ENCODE measurements at regions not wholly inside any gene's neighbourhood (a gene's known extent, or its start where the extent isn't known, plus 50 kb on each side); places are given as distances from the start of the nearest gene placed in this dataset.

- H3K9ac ChIP-seq = no peak overlapping the region
- H4K20me1 ChIP-seq (ENCODE audit: insufficient read depth) = no peaks in the 10 kb centered on the region
- no peaks in the 10 kb centered on the region for H3K4me1 ChIP-seq (ENCODE audit: control insufficient read depth in 1 of 2, insufficient read depth in 2 of 2, low read depth in 1 of 2, low read length in 1 of 2)
- DNase-seq = no peak
- peaks cover 4% of the 10 kb centered on the region for H3F3A ChIP-seq (replicated peaks; ENCODE audit: insufficient read depth)
- no peaks in the 10 kb centered on the region; the same call in 1 of the 2 replicates for H3K79me2 ChIP-seq (ENCODE audit: insufficient read depth)
- H3K36me3 ChIP-seq (replicated peaks in 1 of 2; ENCODE audit: control insufficient read depth in 1 of 2, insufficient read depth in 2 of 2, low read length in 1 of 2) = no peaks in the 10 kb centered on the region
- no peaks in the 10 kb centered on the region for H3K9me2 ChIP-seq
- H3K27ac ChIP-seq (ENCODE audit: low read depth in 2 of 2, low read length in 1 of 2) = no peak overlapping the region
- H3K27me3 ChIP-seq (ENCODE audit: insufficient read depth) = no peaks in the 10 kb centered on the region
- no peak overlapping the region for H2AFZ ChIP-seq (ENCODE audit: low read depth)
- H3K9me3 ChIP-seq = no peaks in the 10 kb centered on the region
- no peak overlapping the region for H3K4me3 ChIP-seq (ENCODE audit: low read depth in 2 of 2, low read length in 1 of 2)
- ChIA-PET CTCF (no interaction called here), POLR2A (no interaction called here)
- 88% methylated on average over 5 of the region's 5 CpGs for WGBS (ENCODE audit: low lambda C conversion rate)
- TF ChIP-seq EZH2phosphoT487 (IDR thresholded peaks at IDR 0.05; ENCODE audit: borderline replicate concordance, low read depth) = no peak
- TF ChIP-seq FOXJ3 (CRISPR knock-in tag; IDR thresholded peaks at IDR 0.05) = no peak
- no peak for TF ChIP-seq NFIC (IDR thresholded peaks at IDR 0.05; ENCODE audit: borderline replicate concordance)
- TF ChIP-seq FOSL2 (IDR thresholded peaks at IDR 0.05; ENCODE audit: borderline replicate concordance, low read depth) = no peak
- no peak for TF ChIP-seq SMC3 (IDR thresholded peaks at IDR 0.05; ENCODE audit: low read depth, low read length)
- no peak for TF ChIP-seq CHD2 (IDR thresholded peaks at IDR 0.05; ENCODE audit: low read length, partially characterized antibody)
- TF ChIP-seq RXRA (IDR thresholded peaks at IDR 0.05; ENCODE audit: borderline replicate concordance, low read depth) = no peak
- no peak for TF ChIP-seq YY1 (IDR thresholded peaks at IDR 0.05; ENCODE audit: low read depth)
- TF ChIP-seq ZBTB33 (IDR thresholded peaks at IDR 0.05; ENCODE audit: borderline replicate concordance, low read depth) = no peak
- TF ChIP-seq JUND (IDR thresholded peaks at IDR 0.05) = no peak
- TF ChIP-seq RFX5 (IDR thresholded peaks at IDR 0.05; ENCODE audit: low read length) = no peak
- no peak for TF ChIP-seq RAD21 (IDR thresholded peaks at IDR 0.05; ENCODE audit: low read length)
- TF ChIP-seq MXI1 (IDR thresholded peaks at IDR 0.05; ENCODE audit: low read depth, low read length) = no peak
- TF ChIP-seq USF2 (IDR thresholded peaks at IDR 0.05; ENCODE audit: borderline replicate concordance, low read depth, low read length) = no peak
- TF ChIP-seq PBX3 (IDR thresholded peaks at IDR 0.05) = no peak
- no peak for TF ChIP-seq IRF3 (IDR thresholded peaks at IDR 0.05; ENCODE audit: low read depth, low read length)
- H3K4me2 ChIP-seq = no peak overlapping the region
Observed at GRCh38 chr1:41994195-41994894, 75.6 kb upstream of the HIVEP3 start.
